H9 (cell line): ENCODE measurements at regions not wholly inside any gene's neighbourhood (a gene's known extent, or its start where the extent isn't known, plus 50 kb on each side); places are given as distances from the start of the nearest gene placed in this dataset.
"Not testable (repeated sequence)": the region's sequence is repeated elsewhere in the genome, so short reads cannot be mapped to it uniquely, and the experiment has no call there.

Experiments used
- DNase-seq: peaks from one replicate; pipeline ENCODE4 v3.0.0-alpha.2; 2017
- H2AFZ ChIP-seq: one replicate; pipeline ENCODE4 v1.6.1; 2013; ENCODE audit warnings: mild to moderate bottlenecking, low read length, control low read depth, moderate library complexity
- H2AK5ac ChIP-seq: 2 replicates; pipeline ENCODE4 v1.6.1; 2013; ENCODE audit warnings: low read length, control low read depth, mixed read lengths; ENCODE audit not compliant: insufficient read length
- H2BK120ac ChIP-seq: one replicate; pipeline ENCODE4 v1.6.1; 2013; ENCODE audit warnings: low read depth, mild to moderate bottlenecking, low read length, control low read depth, inconsistent platforms; ENCODE audit not compliant: poor library complexity, severe bottlenecking
- H2BK12ac ChIP-seq: 2 replicates; pipeline ENCODE4 v1.6.1; 2013; ENCODE audit warnings: low read length, control low read depth, mixed read lengths, low read depth; ENCODE audit not compliant: insufficient read length
- H2BK15ac ChIP-seq: 2 replicates; pipeline ENCODE4 v1.6.1; 2013; ENCODE audit warnings: low read depth, low read length, control low read depth
- H2BK20ac ChIP-seq: one replicate; pipeline ENCODE4 v1.6.1; 2013; ENCODE audit warnings: low read depth, mild to moderate bottlenecking, low read length, control low read depth, inconsistent platforms; ENCODE audit not compliant: poor library complexity, severe bottlenecking
- H2BK5ac ChIP-seq: 2 replicates; pipeline ENCODE4 v1.6.1; 2013; ENCODE audit warnings: low read length, control low read depth, mixed read lengths; ENCODE audit not compliant: insufficient read length
- H3K14ac ChIP-seq: 2 replicates; pipeline ENCODE4 v1.6.1; 2013; ENCODE audit warnings: low read length, control low read depth; ENCODE audit not compliant: insufficient read depth
- H3K18ac ChIP-seq: 2 replicates; pipeline ENCODE4 v1.6.1; 2013; ENCODE audit warnings: low read depth, mild to moderate bottlenecking, mixed read lengths, low read length, control low read depth; ENCODE audit not compliant: insufficient read length
- H3K23ac ChIP-seq: 2 replicates; pipeline ENCODE4 v1.6.1; 2013; ENCODE audit warnings: low read length, control low read depth, mixed read lengths, low read depth; ENCODE audit not compliant: insufficient read length
- H3K23me2 ChIP-seq: 2 replicates; pipeline ENCODE4 v1.6.1; 2013; ENCODE audit warnings: low read depth, mild to moderate bottlenecking, mixed read lengths, low read length, control low read depth; ENCODE audit not compliant: insufficient read length, poor library complexity, severe bottlenecking
- H3K27ac ChIP-seq: 2 replicates; pipeline ENCODE4 v1.5.1; 2013; ENCODE audit warnings: low read length, control low read depth, mixed read lengths, low read depth; ENCODE audit not compliant: insufficient read length
- H3K27me3 ChIP-seq: 2 replicates; pipeline ENCODE4 v1.6.1; 2013; ENCODE audit warnings: low read length, control low read depth, inconsistent platforms; ENCODE audit not compliant: insufficient read depth
- H3K4ac ChIP-seq: 2 replicates; pipeline ENCODE4 v1.6.1; 2013; ENCODE audit warnings: low read depth, mild to moderate bottlenecking, control low read depth, inconsistent platforms, low read length, moderate library complexity
- H3K4me1 ChIP-seq: 2 replicates; pipeline ENCODE4 v1.6.1; 2013; ENCODE audit warnings: low read length, control low read depth, inconsistent platforms; ENCODE audit not compliant: insufficient read depth
- H3K4me2 ChIP-seq: 2 replicates; pipeline ENCODE4 v1.6.1; 2013; ENCODE audit warnings: low read length, control low read depth, mixed read lengths; ENCODE audit not compliant: insufficient read length, insufficient read depth
- H3K56ac ChIP-seq: 2 replicates; pipeline ENCODE4 v1.6.1; 2013; ENCODE audit warnings: low read depth, mild to moderate bottlenecking, mixed read lengths, low read length, control low read depth; ENCODE audit not compliant: insufficient read length
- H3K79me1 ChIP-seq: 2 replicates; pipeline ENCODE4 v1.6.1; 2013; ENCODE audit warnings: low read depth, mild to moderate bottlenecking, moderate library complexity, low read length, control low read depth, inconsistent platforms; ENCODE audit not compliant: insufficient read depth, poor library complexity, severe bottlenecking
- H3K79me2 ChIP-seq: 2 replicates; pipeline ENCODE4 v1.6.1; 2013; ENCODE audit warnings: low read length, control low read depth, inconsistent platforms; ENCODE audit not compliant: insufficient read depth
- H3K9ac ChIP-seq: 2 replicates; pipeline ENCODE4 v1.6.1; 2013; ENCODE audit warnings: low read length, control low read depth, mixed read lengths; ENCODE audit not compliant: insufficient read length; ENCODE audit errors: extremely low read depth
- H3K9me3 ChIP-seq: one replicate; pipeline ENCODE4 v1.6.1; 2013; ENCODE audit warnings: low read depth, low read length, inconsistent platforms; ENCODE audit not compliant: control insufficient read depth
- H3T11ph ChIP-seq: one replicate; pipeline ENCODE4 v1.6.1; 2013; ENCODE audit warnings: mild to moderate bottlenecking, low read length, control low read depth, inconsistent platforms
- H4K20me1 ChIP-seq: one replicate; pipeline ENCODE4 v1.6.1; 2013; ENCODE audit not compliant: control insufficient read depth, insufficient read length, insufficient read depth
- H4K5ac ChIP-seq: 2 replicates; pipeline ENCODE4 v1.6.1; 2013; ENCODE audit warnings: low read depth, mild to moderate bottlenecking, mixed read lengths, low read length, control low read depth; ENCODE audit not compliant: insufficient read length
- H4K8ac ChIP-seq: replicated peaks from 2 replicates; pipeline ENCODE4 v1.6.1; 2013; ENCODE audit warnings: low read length, control low read depth, mixed read lengths, low read depth; ENCODE audit not compliant: insufficient read length
- H4K91ac ChIP-seq: 2 replicates; pipeline ENCODE4 v1.6.1; 2013; ENCODE audit warnings: low read depth, mild to moderate bottlenecking, moderate library complexity, mixed read lengths, low read length, control low read depth; ENCODE audit not compliant: insufficient read length
- H3K27ac Mint-ChIP-seq, 3 experiments: 2 replicates in 2 of 3; 3 replicates in 1 of 3; pipeline ENCODE4 v1.8.0; 2020 to 2021; ENCODE audit warnings: mixed read lengths in 3 of 3, mild to moderate bottlenecking in 1 of 3, moderate library complexity in 1 of 3
- H3K27me3 Mint-ChIP-seq: 2 replicates; pipeline ENCODE4 v1.8.0; 2021; ENCODE audit warnings: low read depth, mild to moderate bottlenecking, moderate library complexity, mixed read lengths
- H3K36me3 Mint-ChIP-seq, 3 experiments: 2 replicates in 2 of 3; 3 replicates in 1 of 3; pipeline ENCODE4 v1.8.0; 2020 to 2021; ENCODE audit warnings: low read depth in 3 of 3, mixed read lengths in 3 of 3; ENCODE audit not compliant: insufficient read depth in 1 of 3
- H3K4me1 Mint-ChIP-seq, 2 experiments: 2 replicates each; pipeline ENCODE4 v1.8.0; 2020; ENCODE audit warnings: mixed read lengths in 2 of 2
- H3K4me3 Mint-ChIP-seq, 2 experiments: 2 replicates in 1 of 2; 3 replicates in 1 of 2; pipeline ENCODE4 v1.8.0; 2020 to 2021; ENCODE audit warnings: mild to moderate bottlenecking in 2 of 2, mixed read lengths in 2 of 2, moderate library complexity in 1 of 2
- H3K9me3 Mint-ChIP-seq, 2 experiments: 2 replicates in 1 of 2; 3 replicates in 1 of 2; pipeline ENCODE4 v1.8.0; 2020; ENCODE audit warnings: mild to moderate bottlenecking in 2 of 2, mixed read lengths in 2 of 2, moderate library complexity in 1 of 2
- CTCF ChIP-seq: fragments of 200-600 bp; sonication (generic); conservative IDR thresholded peaks from 3 replicates; pipeline ENCODE4 v1.8.0; 2021; ENCODE audit warnings: antibody characterized with exemption, mild to moderate bottlenecking
- WGBS: extraction: QIAGEN DNeasy Blood & Tissue Kit; methylation state at CpG from one replicate; pipeline ENCODE4 v1.1.7; 2013; ENCODE audit warnings: missing lambda C conversion rate, low lambda C conversion rate, mixed read lengths; ENCODE audit not compliant: insufficient read length; ENCODE audit errors: extremely low coverage; 5-methylcytosine and 5-hydroxymethylcytosine counted together

- H3K79me2 ChIP-seq, H2BK120ac ChIP-seq, H3K4me1 Mint-ChIP-seq, H2BK5ac ChIP-seq, H3K27ac Mint-ChIP-seq, H4K5ac ChIP-seq, H2AK5ac ChIP-seq, H2BK12ac ChIP-seq, H3K18ac ChIP-seq, H3K9ac ChIP-seq, H3K14ac ChIP-seq, H3K23ac ChIP-seq, H3K4me1 ChIP-seq, H3K27ac ChIP-seq, H4K8ac ChIP-seq, H3K27me3 ChIP-seq, H2BK15ac ChIP-seq, H3T11ph ChIP-seq, H3K9me3 ChIP-seq, H3K4ac ChIP-seq, H3K36me3 Mint-ChIP-seq, H3K4me3 Mint-ChIP-seq, H3K56ac ChIP-seq, H3K27me3 Mint-ChIP-seq, H4K20me1 ChIP-seq, H3K9me3 Mint-ChIP-seq, H4K91ac ChIP-seq, H3K79me1 ChIP-seq, H3K4me2 ChIP-seq, H3K23me2 ChIP-seq, H2AFZ ChIP-seq, H2BK20ac ChIP-seq: not testable (repeated sequence)
- peak; percentile 57; the same call in 2 of the 3 replicates for TF ChIP-seq CTCF
- WGBS, result no CpG with 5 or more reads among the region's 2 CpGs
- DNase-seq, result peak; percentile 24
Measured at GRCh38 chrX:91500499-91500898, 65.9 kb downstream of the PABPC5 start.

- not testable (repeated sequence) for H3K23me2 ChIP-seq, H2BK12ac ChIP-seq, H3K4me1 ChIP-seq, H3K79me1 ChIP-seq, H3K4ac ChIP-seq, H3K36me3 Mint-ChIP-seq, H3K18ac ChIP-seq, H3K27ac ChIP-seq, H3K4me2 ChIP-seq, H4K20me1 ChIP-seq, H3K27ac Mint-ChIP-seq, H3K9ac ChIP-seq, H2BK120ac ChIP-seq, H2BK20ac ChIP-seq, H3T11ph ChIP-seq, H2BK15ac ChIP-seq, H3K56ac ChIP-seq, H3K23ac ChIP-seq, H4K8ac ChIP-seq, H3K9me3 Mint-ChIP-seq, H4K91ac ChIP-seq, H3K14ac ChIP-seq, H2BK5ac ChIP-seq, H3K4me3 Mint-ChIP-seq, DNase-seq, H3K4me1 Mint-ChIP-seq, H2AK5ac ChIP-seq, H3K9me3 ChIP-seq, H3K27me3 ChIP-seq, H3K79me2 ChIP-seq, H4K5ac ChIP-seq, H3K27me3 Mint-ChIP-seq, H2AFZ ChIP-seq
- no CpG with 5 or more reads among the region's 2 CpGs for WGBS
Measured at GRCh38 chrX:91530209-91530608, 95.6 kb downstream of the PABPC5 start.
